ENCODE measurements at regions not wholly inside any gene's neighbourhood (a gene's known extent, or its start where the extent isn't known, plus 50 kb on each side); places are given as distances from the start of the nearest gene placed in this dataset.

- no peak for DNase-seq
Measured at GRCh38 chr22:49197505-49197904, 630.2 kb downstream of the BRD1 start.

- DNase-seq = no peak
Measured at GRCh38 chr22:49196046-49196511, 631.6 kb downstream of the BRD1 start.

- no peak for DNase-seq
Measured at GRCh38 chr22:49195636-49196035, 632.0 kb downstream of the BRD1 start.

- no peak for DNase-seq
Measured at GRCh38 chr22:49193901-49194465, 633.7 kb downstream of the BRD1 start.

- no peak for DNase-seq
Measured at GRCh38 chr22:49193348-49193747, 634.3 kb downstream of the BRD1 start.

- DNase-seq = no peak
Measured at GRCh38 chr22:49192857-49193250, 634.8 kb downstream of the BRD1 start.

DNA sequence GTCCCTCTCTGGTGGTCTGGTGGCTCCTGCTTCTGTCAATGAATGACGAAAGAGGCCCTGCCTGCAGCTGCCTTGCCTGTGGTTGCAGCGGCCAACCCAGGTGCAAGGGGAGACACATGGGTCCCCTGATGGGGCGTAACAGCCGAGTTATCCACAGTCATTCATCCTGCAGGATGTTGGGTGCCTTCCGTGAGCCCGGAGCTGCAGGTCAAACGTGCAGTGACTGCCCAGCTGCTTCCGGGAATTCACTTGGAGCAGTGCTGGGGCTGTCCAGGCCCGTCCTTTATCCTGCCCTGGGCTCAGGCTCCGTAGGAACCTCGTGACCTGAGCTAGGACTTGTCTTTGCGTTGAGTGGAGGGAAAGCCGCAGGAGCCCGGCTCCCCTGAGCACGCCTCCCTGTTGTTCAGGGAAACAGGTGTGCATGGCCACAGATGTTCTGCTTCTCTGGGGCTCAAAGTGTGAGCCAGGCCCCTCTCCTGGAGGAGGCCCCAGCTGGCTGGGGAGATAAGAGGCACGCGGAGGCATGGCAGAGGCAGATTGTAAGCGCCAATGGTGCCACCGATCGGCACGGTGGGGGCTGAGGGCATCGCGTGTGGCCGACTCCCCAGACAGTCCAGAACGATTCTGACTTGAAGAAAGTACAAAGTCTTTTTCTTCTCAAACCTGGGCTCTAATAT, 635.4 kb downstream of the BRD1 start:
- no peak for DNase-seq

- DNase-seq = no peak
Measured at GRCh38 chr22:49191506-49191980, 636.1 kb downstream of the BRD1 start.

DNA sequence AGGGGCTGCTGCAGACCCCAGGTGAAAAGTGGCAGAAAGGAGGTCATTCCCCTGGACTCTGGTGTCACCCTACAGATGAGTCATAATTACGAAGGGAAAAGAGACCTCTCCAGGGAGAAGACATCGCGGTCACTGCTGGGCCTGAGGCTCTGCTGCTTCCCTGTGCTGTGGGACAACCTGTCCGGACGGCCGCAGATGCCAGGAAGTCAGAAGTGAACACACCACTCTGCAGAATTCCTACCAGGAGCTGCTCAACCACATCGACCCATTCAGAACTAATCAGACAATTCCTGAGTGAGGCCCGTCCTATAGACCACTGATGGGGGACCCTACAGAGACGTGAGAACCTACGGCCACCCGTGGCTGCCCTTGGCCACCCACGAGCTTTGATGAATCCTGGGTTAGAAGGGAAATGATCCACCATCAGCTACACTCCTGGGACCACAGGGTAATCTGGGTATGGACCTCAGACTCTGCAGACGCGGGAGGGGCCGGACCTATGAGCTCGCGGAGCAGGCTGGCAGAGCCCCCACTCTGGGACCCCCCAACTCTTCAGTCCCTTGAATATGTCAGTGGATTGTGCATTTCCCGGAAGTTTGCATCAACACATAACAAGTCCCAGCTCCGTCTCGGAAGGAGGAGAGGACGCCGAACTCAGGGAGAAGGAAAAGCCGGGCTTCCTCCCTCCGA, 636.7 kb downstream of the BRD1 start:
- DNase-seq = no peak

- no peak for DNase-seq
Measured at GRCh38 chr22:49189871-49190270, 637.8 kb downstream of the BRD1 start.

GRCh38 chr22:49188591-49188990, 639.1 kb downstream of the BRD1 start:
- no peak for DNase-seq

- DNase-seq = no peak
Measured at GRCh38 chr22:49188091-49188490, 639.6 kb downstream of the BRD1 start.

GRCh38 chr22:49186762-49187161, 640.9 kb downstream of the BRD1 start:
- no peak for DNase-seq

DNA sequence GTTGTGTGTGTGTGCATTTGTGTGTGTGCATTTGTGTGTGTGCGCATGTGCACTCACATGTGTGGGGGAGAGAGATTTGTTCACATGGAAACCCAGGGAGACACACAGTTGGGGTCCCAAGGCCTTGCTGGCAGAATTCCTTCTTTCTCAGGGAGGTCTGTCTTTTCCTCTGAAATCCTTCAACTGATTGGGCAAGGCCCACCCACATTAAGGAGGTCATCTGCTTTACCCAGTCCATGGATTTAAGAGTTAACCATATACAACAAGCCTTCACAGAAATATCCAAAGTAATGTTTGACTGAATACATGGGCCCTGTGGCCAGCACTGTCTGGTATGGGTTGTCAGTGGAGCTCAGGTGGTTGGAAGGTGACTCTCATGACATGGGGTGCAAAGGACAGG, 641.4 kb downstream of the BRD1 start:
- DNase-seq = no peak

DNA sequence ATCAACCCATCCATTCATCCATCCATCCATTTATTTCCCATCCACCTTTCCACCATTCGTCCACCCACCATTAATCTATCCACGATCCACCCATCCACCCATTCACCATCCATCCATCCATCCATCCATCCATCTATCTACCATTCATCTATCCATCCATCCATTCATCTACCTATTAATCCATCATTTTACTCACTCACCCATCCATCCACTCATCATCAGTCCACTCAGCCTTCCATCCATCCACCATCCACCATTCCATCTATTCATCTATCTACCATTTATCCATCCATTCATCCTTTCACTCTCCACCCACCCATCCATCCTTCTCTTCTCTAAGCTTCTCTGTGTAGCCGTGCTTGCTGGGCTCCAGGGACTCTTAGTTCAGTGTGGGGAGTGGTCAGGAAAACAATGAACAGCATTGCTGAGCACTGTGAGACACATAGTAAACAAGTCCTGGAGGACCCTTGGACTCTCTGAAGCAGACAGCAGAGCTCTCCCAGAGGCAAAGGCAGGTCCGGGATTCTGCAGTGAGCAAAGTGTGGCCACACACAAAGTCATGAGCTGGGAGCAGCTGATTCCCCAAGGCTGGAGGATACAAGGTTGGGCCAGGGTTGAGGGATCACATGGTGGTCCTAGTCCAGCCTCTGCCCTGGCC, 642.2 kb downstream of the BRD1 start:
- DNase-seq = no peak

- DNase-seq = no peak
Measured at GRCh38 chr22:49184736-49185135, 642.9 kb downstream of the BRD1 start.

DNA sequence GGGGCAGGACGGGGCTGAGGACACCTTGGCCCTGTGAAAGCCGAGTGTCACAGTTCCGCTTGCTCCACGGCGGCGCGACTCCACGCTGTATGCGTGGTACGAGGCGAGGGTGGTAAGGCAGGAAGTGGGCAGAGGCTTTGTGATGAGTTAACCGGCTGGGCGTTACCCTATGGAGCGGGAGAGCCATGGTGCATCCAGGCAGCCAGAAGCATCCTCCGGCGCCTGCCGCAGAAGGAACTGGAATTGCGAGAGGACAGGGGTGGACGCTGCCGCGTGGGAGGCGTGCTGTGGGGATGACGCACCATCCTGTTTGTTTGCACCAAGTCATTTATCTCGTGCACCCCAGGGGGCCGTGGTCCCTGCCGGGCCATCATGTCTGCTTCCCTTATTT, 643.9 kb downstream of the BRD1 start:
- DNase-seq = no peak

DNA sequence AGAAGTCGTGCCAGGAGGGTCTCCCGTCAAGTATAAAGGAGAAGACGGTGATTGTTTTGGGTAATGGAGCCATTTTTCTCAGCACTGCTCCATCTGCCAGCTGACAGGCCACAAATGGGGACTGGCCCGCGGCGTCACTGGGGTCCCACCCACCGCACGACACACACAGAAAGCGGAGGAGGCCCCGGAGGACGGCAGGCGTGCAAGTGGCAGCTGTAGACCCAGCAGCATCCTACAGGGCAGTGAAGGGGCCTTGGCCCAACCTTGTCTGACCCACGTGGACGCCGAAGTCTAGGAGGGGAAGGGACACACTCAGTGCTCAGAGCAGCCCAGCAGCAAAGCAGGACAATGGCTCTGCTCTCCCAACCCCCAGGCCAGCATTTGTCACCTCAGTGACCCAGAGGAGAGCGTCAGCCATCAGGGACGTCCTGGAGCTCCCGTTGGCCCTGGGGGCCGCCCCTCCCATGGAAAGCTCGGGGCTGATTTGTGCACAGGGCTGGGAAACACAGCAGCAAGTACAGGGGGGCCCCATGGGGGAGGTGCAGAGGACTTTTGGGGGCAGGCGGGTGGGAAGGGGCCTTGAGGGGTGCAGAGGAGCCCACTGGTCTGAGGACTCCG, 644.4 kb downstream of the BRD1 start:
- no peak for DNase-seq

- DNase-seq = no peak
Measured at GRCh38 chr22:49182416-49182815, 645.3 kb downstream of the BRD1 start.

- DNase-seq = no peak
Measured at GRCh38 chr22:49181942-49182341, 645.7 kb downstream of the BRD1 start.

- no peak for DNase-seq
Measured at GRCh38 chr22:49181431-49181830, 646.2 kb downstream of the BRD1 start.

DNA sequence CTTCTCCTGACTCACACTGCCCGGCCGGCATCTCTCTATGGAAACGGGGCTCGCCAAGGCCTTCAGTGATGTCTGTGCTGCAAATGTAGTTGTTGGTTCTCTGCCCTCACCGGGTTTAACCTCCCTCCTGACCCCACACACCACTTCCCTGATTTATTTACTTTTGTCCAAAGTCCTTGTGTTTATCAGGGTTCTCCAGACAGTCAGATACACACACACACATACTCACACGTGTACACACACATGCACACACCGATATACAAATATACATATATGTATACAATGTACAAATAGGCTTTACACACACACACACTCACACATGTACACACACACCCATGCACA, 647.0 kb downstream of the BRD1 start:
- no peak for DNase-seq
